GM12878 (cell line): ENCODE measurements at regions not wholly inside any gene's neighbourhood (a gene's known extent, or its start where the extent isn't known, plus 50 kb on each side); places are given as distances from the start of the nearest gene placed in this dataset.

Experiments used
- ATAC-seq: fragments of 200-7000 bp; cut with Tn5 transposase; 3 replicates; pipeline ENCODE4 v1.9.1; 2020; ENCODE audit warnings: mild to moderate bottlenecking, moderate library complexity
- BruUV-seq: library from RNA; stranded (reverse); fragments of 400-500 nt; replicated peaks from 2 replicates; lab custom pipeline; 2021; lab: Mats Ljungman, UMichigan
- CTCF ChIA-PET: fragments of 300-600 bp; sonication (Branson Sonifier 250); formaldehyde crosslinking; extraction: SDS; loops from one replicate; lab custom pipeline; 2021; ENCODE audit warnings: inconsistent platforms; lab: Yijun Ruan, JAX
- POLR2A ChIA-PET: fragments of 350-600 bp; formaldehyde crosslinking; extraction: SDS; loops from one replicate; lab custom pipeline; 2021; ENCODE audit warnings: inconsistent platforms; lab: Charles Lee
- RAD21 ChIA-PET: fragments of 300-600 bp; sonication (Branson Sonifier 250); formaldehyde crosslinking; loops from one replicate; lab custom pipeline; 2023; ENCODE audit warnings: antibody characterized with exemption; ENCODE audit not compliant: unreplicated experiment; lab: Charles Lee
- SMC1A ChIA-PET: fragments of 300-600 bp; sonication (Branson Sonifier 250); formaldehyde crosslinking; loops from one replicate; lab custom pipeline; 2023; ENCODE audit not compliant: unreplicated experiment, uncharacterized antibody; lab: Charles Lee
- DNase-seq: peaks from one replicate; pipeline ENCODE4 v3.0.0-alpha.2; 2011; ENCODE audit warnings: low read depth, low spot score
- FAIRE-seq: peaks from 3 replicates; lab custom pipeline; 2011; peaks lifted over from hg19 to GRCh38; lab: Jason Lieb, UNC
- H2AFZ ChIP-seq: 2 replicates; pipeline ENCODE4 v1.6.0; 2011; ENCODE audit warnings: low read depth, low read length, control low read depth; ENCODE audit not compliant: control insufficient read depth
- H3K27ac ChIP-seq: 2 replicates; pipeline ENCODE4 v1.5.1; 2011; ENCODE audit warnings: control low read depth; ENCODE audit not compliant: control insufficient read depth, insufficient read depth
- H3K27me3 ChIP-seq, 2 experiments: replicated peaks in 1 of 2; 2 replicates each; pipeline versions ENCODE4 v1.6.0 to v1.6.1; 2011; ENCODE audit warnings: low read length in 1 of 2; ENCODE audit not compliant: control insufficient read depth in 2 of 2, insufficient read depth in 2 of 2
- H3K36me3 ChIP-seq, 2 experiments: 2 replicates each; pipeline ENCODE4 v1.5.1; 2011; ENCODE audit warnings: low read length in 1 of 2; ENCODE audit not compliant: control insufficient read depth in 2 of 2, insufficient read depth in 2 of 2
- H3K4me1 ChIP-seq: 2 replicates; pipeline ENCODE4 v1.6.1; 2011; ENCODE audit warnings: mild to moderate bottlenecking, low read length, moderate library complexity, mixed read lengths; ENCODE audit not compliant: control insufficient read depth, insufficient read depth
- H3K4me2 ChIP-seq: 2 replicates; pipeline ENCODE4 v1.6.0; 2011; ENCODE audit warnings: control low read depth; ENCODE audit not compliant: control insufficient read depth, insufficient read depth
- H3K4me3 ChIP-seq: fragments of 200-600 bp; sonication (generic); 2 replicates; pipeline ENCODE4 v1.5.1; 2016
- H3K79me2 ChIP-seq: 2 replicates; pipeline ENCODE4 v1.6.0; 2011; ENCODE audit warnings: low read length; ENCODE audit not compliant: control insufficient read depth, insufficient read depth
- H3K9ac ChIP-seq: 2 replicates; pipeline ENCODE4 v1.8.0; 2011; ENCODE audit warnings: low read length, control low read depth, mixed read lengths; ENCODE audit not compliant: control insufficient read depth, insufficient read depth
- H3K9me3 ChIP-seq: replicated peaks from 3 replicates; pipeline ENCODE4 v1.5.1; 2011; ENCODE audit warnings: mild to moderate bottlenecking, low read length; ENCODE audit not compliant: control insufficient read depth, insufficient read depth
- H4K20me1 ChIP-seq: 2 replicates; pipeline ENCODE4 v1.6.0; 2011; ENCODE audit not compliant: control insufficient read depth, insufficient read depth
- BCLAF1 ChIP-seq: fragments of 450-650 bp; IDR thresholded peaks from 2 replicates; pipeline ENCODE4 v1.6.1; 2017; ENCODE audit warnings: antibody characterized with exemption, mild to moderate bottlenecking, moderate library complexity
- CEBPB ChIP-seq, 2 experiments: fragments of 150-350 bp in 1 of 2; IDR thresholded peaks; 2 replicates each; pipeline ENCODE4 v1.6.1; 2012 to 2014; ENCODE audit warnings: low read depth in 2 of 2, low read length in 2 of 2, borderline replicate concordance in 1 of 2, inconsistent platforms in 1 of 2
- EP300 ChIP-seq, 2 experiments: fragments of 150-350 bp in 1 of 2; IDR thresholded peaks; 2 replicates each; pipeline ENCODE4 v1.6.1; 2011 to 2012; ENCODE audit warnings: low read depth in 2 of 2, low read length in 2 of 2, borderline replicate concordance in 1 of 2, improper control_type of control experiment in 1 of 2, inconsistent platforms in 1 of 2; ENCODE audit not compliant: control insufficient read depth in 1 of 2
- EZH2 ChIP-seq: IDR thresholded peaks from 2 replicates; pipeline ENCODE4 v1.6.1; 2012; ENCODE audit warnings: low read depth, mild to moderate bottlenecking, control low read depth, inconsistent platforms, low read length, borderline replicate concordance; ENCODE audit not compliant: control insufficient read depth
- FOS ChIP-seq: IDR thresholded peaks from 3 replicates; pipeline ENCODE4 v1.6.1; 2011; ENCODE audit warnings: borderline replicate concordance; ENCODE audit not compliant: insufficient read length; ENCODE audit errors: extremely low read depth
- FOXM1 ChIP-seq: IDR thresholded peaks from 2 replicates; pipeline ENCODE4 v1.6.1; 2012; ENCODE audit warnings: low read depth, mild to moderate bottlenecking, inconsistent platforms, low read length, moderate library complexity
- IKZF1 ChIP-seq: fragments of 450-650 bp; conservative IDR thresholded peaks from 2 replicates; pipeline ENCODE4 v1.6.1; 2017; ENCODE audit warnings: antibody characterized with exemption, mild to moderate bottlenecking
- JUNB ChIP-seq: IDR thresholded peaks from 2 replicates; pipeline ENCODE4 v1.6.1; 2016; ENCODE audit warnings: antibody characterized with exemption, mild to moderate bottlenecking
- MEF2A ChIP-seq: IDR thresholded peaks from 2 replicates; pipeline ENCODE4 v1.6.1; 2011; ENCODE audit warnings: low read depth, mild to moderate bottlenecking, low read length, moderate library complexity; ENCODE audit not compliant: insufficient read depth
- NFXL1 ChIP-seq: fragments of 450-650 bp; IDR thresholded peaks from 2 replicates; pipeline ENCODE4 v1.6.1; 2017; ENCODE audit warnings: antibody characterized with exemption, mild to moderate bottlenecking, borderline replicate concordance
- SUZ12 ChIP-seq: fragments of 200-600 bp; sonication (generic); IDR thresholded peaks from one replicate; pipeline ENCODE4 v1.6.1; 2018; ENCODE audit warnings: antibody characterized with exemption, mild to moderate bottlenecking; ENCODE audit not compliant: unreplicated experiment
- ZBED1 ChIP-seq: IDR thresholded peaks from 2 replicates; pipeline ENCODE4 v1.6.1; 2016; ENCODE audit warnings: borderline replicate concordance
- ZSCAN29 ChIP-seq: fragments of 450-650 bp; IDR thresholded peaks from 2 replicates; pipeline ENCODE4 v1.6.1; 2017; ENCODE audit warnings: mild to moderate bottlenecking, moderate library complexity
- WGBS: methylation state at CpG from one replicate; pipeline ENCODE4 v1.1.6; 2016; ENCODE audit warnings: low lambda C conversion rate; ENCODE audit not compliant: insufficient replicate concordance, insufficient coverage; ENCODE audit errors: missing lambda C conversion rate; 5-methylcytosine and 5-hydroxymethylcytosine counted together
- in situ Hi-C: fragments of 300-500 bp; cut with MboI; formaldehyde crosslinking; loops from 9 replicates; pipeline ENCODE4 v1.14.3; 2018; ENCODE audit warnings: mixed read lengths
- intact Hi-C: fragments of 100-400 bp; cut with micrococcal nuclease; formaldehyde crosslinking; loops from one replicate; pipeline ENCODE4 v1.14.2; 2022; ENCODE audit not compliant: unreplicated experiment

GRCh38 chr9:85443190-85443598 is 298.6 kb downstream of the AGTPBP1 start:
- Histone ChIP-seq H3K27ac (no peak overlapping the region), H3K27me3 (no peaks in the 10 kb centered on the region), H3K9me3 (no peaks in the 10 kb centered on the region), H3K4me2 (peak overlapping the region; percentile 44; the same call in 1 of the 2 replicates), H3K4me1 (peaks cover 6% of the 10 kb centered on the region), H3K79me2 (no peaks in the 10 kb centered on the region), H3K9ac (peak overlapping the region; percentile 28; the same call in 1 of the 2 replicates), H3K36me3 (no peaks in the 10 kb centered on the region), H2AFZ (no peak overlapping the region), H3K4me3 (no peak overlapping the region), H4K20me1 (no peaks in the 10 kb centered on the region)
- ATAC-seq (peak; percentile 46), DNase-seq (peak; percentile 13), FAIRE-seq (peak; percentile 49)
- no TSS peak for BruUV-seq
- in situ Hi-C loops: no loop called here
- no peak for TF ChIP-seq CEBPB (IDR thresholded peaks at IDR 0.05; ENCODE audit: borderline replicate concordance in 1 of 2, low read depth in 2 of 2, low read length in 2 of 2)
- TF ChIP-seq JUNB: peak; percentile 41; the same call in 1 of the 2 replicates
- 2% methylated on average over 7 of the region's 7 CpGs for WGBS
- POLR2A ChIA-PET: interaction anchor here (0.9 kb wide), 1 partner anchor 11 kb away, joined by 3 read pairs; no protein-coding TSS in a partner anchor
- RAD21 ChIA-PET: no interaction called here
- CTCF ChIA-PET: interaction anchor here (1.2 kb wide), 1 partner anchor 167 kb away, joined by 4 read pairs; no protein-coding TSS in a partner anchor
- SMC1A ChIA-PET: interaction anchor here (0.9 kb wide), 1 partner anchor 18 kb away, joined by 3 read pairs; no protein-coding TSS in a partner anchor
- intact Hi-C loops: no loop called here

- FAIRE-seq (no peak), ATAC-seq (no peak), DNase-seq (no peak)
- RAD21 ChIA-PET: no interaction called here
- in situ Hi-C loops (no loop called here), intact Hi-C loops (no loop called here)
- 26% methylated on average over 7 of the region's 7 CpGs for WGBS
- POLR2A ChIA-PET: no interaction called here
- Histone ChIP-seq H2AFZ (no peak overlapping the region), H3K27ac (no peak overlapping the region), H3K9ac (no peak overlapping the region), H3K4me1 (peaks cover 6% of the 10 kb centered on the region), H3K27me3 (no peaks in the 10 kb centered on the region), H3K4me2 (no peak overlapping the region), H3K9me3 (no peaks in the 10 kb centered on the region), H4K20me1 (no peaks in the 10 kb centered on the region), H3K79me2 (no peaks in the 10 kb centered on the region), H3K36me3 (no peaks in the 10 kb centered on the region), H3K4me3 (no peak overlapping the region)
- SMC1A ChIA-PET: no interaction called here
- no TSS peak for BruUV-seq
- CTCF ChIA-PET: no interaction called here
- TF ChIP-seq NFXL1 (no peak), BCLAF1 (no peak), EP300 (IDR thresholded peaks at IDR 0.05; ENCODE audit: borderline replicate concordance in 1 of 2, control insufficient read depth in 1 of 2, low read depth in 2 of 2, low read length in 2 of 2) (no peak), FOXM1 (no peak), IKZF1 (no peak), FOS (no peak), ZBED1 (no peak), SUZ12 (no peak), ZSCAN29 (no peak), MEF2A (no peak), EZH2 (no peak)
These were observed 302.0 kb downstream of the AGTPBP1 start for GRCh38 chr9:85439791-85440190.
